ENCODE measurements at regions not wholly inside any gene's neighbourhood (a gene's known extent, or its start where the extent isn't known, plus 50 kb on each side); places are given as distances from the start of the nearest gene placed in this dataset.

DNA sequence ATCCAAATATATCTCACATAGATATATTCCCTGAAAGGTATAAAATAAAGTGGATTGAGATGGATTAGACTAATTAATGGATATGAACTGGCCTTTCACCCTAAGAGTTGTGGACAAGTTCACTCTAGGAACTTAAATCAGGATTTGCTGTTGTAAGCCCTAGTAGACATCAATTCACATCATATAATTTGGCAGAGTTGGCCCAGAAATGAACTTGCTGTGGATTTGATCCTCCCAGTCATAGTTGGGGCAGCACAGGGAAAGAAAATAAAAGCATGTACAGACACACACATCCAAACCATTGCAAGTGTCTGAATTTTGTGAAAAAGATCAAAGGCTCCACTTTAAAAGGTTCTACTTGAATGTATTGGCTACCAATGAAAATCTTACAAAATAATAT, 734.7 kb upstream of the NR2F2 start:
- no peaks in the 10 kb centered on the region for H3K27me3 ChIP-seq (replicated peaks; ENCODE audit: insufficient read depth, low read depth, low read length, poor library complexity)
- ChIA-PET POLR2A (ENCODE audit: low non-redundant PET) (no interaction called here), CTCF (no interaction called here)
- DNase-seq (ENCODE audit: low spot score), result no peak
- H3K36me3 ChIP-seq (ENCODE audit: insufficient read depth, low read length, poor library complexity, severe bottlenecking), result no peaks in the 10 kb centered on the region
- peaks cover 11% of the 10 kb centered on the region for H3K9me3 ChIP-seq (ENCODE audit: low read depth, low read length, poor library complexity, severe bottlenecking)
- no peak overlapping the region for H3K4me3 ChIP-seq (ENCODE audit: low read depth, low read length, poor library complexity, severe bottlenecking)
- intact Hi-C loops (cut with micrococcal nuclease; ENCODE audit: unreplicated experiment), result no loop called here
- no peak overlapping the region for H3K27ac ChIP-seq (ENCODE audit: low read depth, low read length, poor library complexity, severe bottlenecking)
- no peak for TF ChIP-seq EZH2 (IDR thresholded peaks at IDR 0.05; ENCODE audit: borderline replicate concordance, low read depth, low read length, poor library complexity, severe bottlenecking)
- TF ChIP-seq, protein P1, sequence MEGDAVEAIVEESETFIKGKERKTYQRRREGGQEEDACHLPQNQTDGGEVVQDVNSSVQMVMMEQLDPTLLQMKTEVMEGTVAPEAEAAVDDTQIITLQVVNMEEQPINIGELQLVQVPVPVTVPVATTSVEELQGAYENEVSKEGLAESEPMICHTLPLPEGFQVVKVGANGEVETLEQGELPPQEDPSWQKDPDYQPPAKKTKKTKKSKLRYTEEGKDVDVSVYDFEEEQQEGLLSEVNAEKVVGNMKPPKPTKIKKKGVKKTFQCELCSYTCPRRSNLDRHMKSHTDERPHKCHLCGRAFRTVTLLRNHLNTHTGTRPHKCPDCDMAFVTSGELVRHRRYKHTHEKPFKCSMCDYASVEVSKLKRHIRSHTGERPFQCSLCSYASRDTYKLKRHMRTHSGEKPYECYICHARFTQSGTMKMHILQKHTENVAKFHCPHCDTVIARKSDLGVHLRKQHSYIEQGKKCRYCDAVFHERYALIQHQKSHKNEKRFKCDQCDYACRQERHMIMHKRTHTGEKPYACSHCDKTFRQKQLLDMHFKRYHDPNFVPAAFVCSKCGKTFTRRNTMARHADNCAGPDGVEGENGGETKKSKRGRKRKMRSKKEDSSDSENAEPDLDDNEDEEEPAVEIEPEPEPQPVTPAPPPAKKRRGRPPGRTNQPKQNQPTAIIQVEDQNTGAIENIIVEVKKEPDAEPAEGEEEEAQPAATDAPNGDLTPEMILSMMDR (conservative IDR thresholded peaks at IDR 0.05; ENCODE audit: low read depth, low read length), result no peak
- no peaks in the 10 kb centered on the region for H3K4me1 ChIP-seq (ENCODE audit: insufficient read depth, low read length, poor library complexity, severe bottlenecking)
- no TSS peak for BruUV-seq (replicated peaks)

DNA sequence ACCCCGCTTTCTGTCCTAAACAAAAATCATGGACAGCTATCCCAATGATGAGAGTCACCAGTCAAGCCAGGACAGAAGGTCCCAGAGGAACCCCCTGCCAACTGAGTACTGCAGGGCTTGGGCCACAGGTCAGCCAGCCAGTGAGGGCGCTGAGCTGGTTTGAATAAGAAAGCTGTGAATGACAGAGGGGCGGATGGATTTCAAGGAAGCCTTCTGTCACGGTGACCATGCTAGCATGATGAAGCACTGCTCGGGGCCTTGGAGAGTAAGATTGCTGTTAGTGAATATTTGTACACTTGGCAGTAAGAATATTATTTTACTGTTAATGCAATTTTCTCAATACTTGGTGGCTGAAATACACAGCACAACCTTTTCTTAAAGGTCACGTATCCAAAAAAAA, 734.0 kb upstream of the NR2F2 start:
- intact Hi-C loops (cut with micrococcal nuclease; ENCODE audit: unreplicated experiment), result no loop called here
- ChIA-PET CTCF (interaction anchor here (0.6 kb wide), 1 partner anchor 669 kb away, joined by 3 read pairs; no protein-coding TSS in a partner anchor), POLR2A (ENCODE audit: low non-redundant PET) (no interaction called here)
- no peaks in the 10 kb centered on the region for H3K4me1 ChIP-seq (ENCODE audit: insufficient read depth, low read length, poor library complexity, severe bottlenecking)
- no peak overlapping the region for H3K27ac ChIP-seq (ENCODE audit: low read depth, low read length, poor library complexity, severe bottlenecking)
- H3K4me3 ChIP-seq (ENCODE audit: low read depth, low read length, poor library complexity, severe bottlenecking), result no peak overlapping the region
- BruUV-seq (replicated peaks), result no TSS peak
- no peak for DNase-seq (ENCODE audit: low spot score)
- H3K9me3 ChIP-seq (ENCODE audit: low read depth, low read length, poor library complexity, severe bottlenecking), result peaks cover 15% of the 10 kb centered on the region
- no peaks in the 10 kb centered on the region for H3K27me3 ChIP-seq (replicated peaks; ENCODE audit: insufficient read depth, low read depth, low read length, poor library complexity)
- no peaks in the 10 kb centered on the region for H3K36me3 ChIP-seq (ENCODE audit: insufficient read depth, low read length, poor library complexity, severe bottlenecking)
- TF ChIP-seq EZH2 (IDR thresholded peaks at IDR 0.05; ENCODE audit: borderline replicate concordance, low read depth, low read length, poor library complexity, severe bottlenecking), result no peak
- TF ChIP-seq, protein P1 (conservative IDR thresholded peaks at IDR 0.05; ENCODE audit: low read depth, low read length), result no peak

DNA sequence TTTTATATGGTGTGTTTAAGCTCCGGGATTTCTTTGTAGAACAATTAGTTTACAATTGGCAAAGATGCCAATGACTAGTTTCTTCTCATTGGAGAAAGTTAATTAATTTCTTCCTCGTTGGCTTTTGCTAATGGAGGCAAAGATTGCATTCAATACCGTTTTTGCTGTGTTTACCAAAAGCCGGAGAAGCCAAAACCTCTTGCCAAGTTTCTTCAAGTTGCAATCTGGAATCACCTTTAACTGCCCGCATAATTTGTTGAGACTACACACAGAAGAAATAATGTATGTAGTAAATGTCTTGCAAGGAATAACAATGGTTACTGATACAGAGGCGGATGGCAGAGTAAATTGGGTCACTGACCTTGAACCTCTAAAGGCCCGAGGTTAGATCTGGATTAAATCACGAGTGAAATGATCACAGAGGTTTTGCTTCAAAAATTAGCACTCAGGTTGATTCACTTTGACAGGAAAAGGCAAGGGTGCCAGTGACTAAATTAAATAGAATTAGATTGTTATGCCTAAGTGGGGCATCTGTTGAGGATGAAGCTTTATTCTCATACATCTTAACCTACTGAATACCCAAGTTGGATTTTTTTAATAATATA, 732.1 kb upstream of the NR2F2 start:
- intact Hi-C loops (cut with micrococcal nuclease; ENCODE audit: unreplicated experiment), result no loop called here
- no peak for DNase-seq (ENCODE audit: low spot score)
- Histone ChIP-seq H3K27me3 (replicated peaks; ENCODE audit: insufficient read depth, low read depth, low read length, poor library complexity) (no peaks in the 10 kb centered on the region), H3K9me3 (ENCODE audit: low read depth, low read length, poor library complexity, severe bottlenecking) (peaks cover 15% of the 10 kb centered on the region), H3K36me3 (ENCODE audit: insufficient read depth, low read length, poor library complexity, severe bottlenecking) (no peaks in the 10 kb centered on the region), H3K27ac (ENCODE audit: low read depth, low read length, poor library complexity, severe bottlenecking) (no peak overlapping the region), H3K4me1 (ENCODE audit: insufficient read depth, low read length, poor library complexity, severe bottlenecking) (peaks cover 5% of the 10 kb centered on the region), H3K4me3 (ENCODE audit: low read depth, low read length, poor library complexity, severe bottlenecking) (no peak overlapping the region)
- ChIA-PET CTCF (no interaction called here), POLR2A (ENCODE audit: low non-redundant PET) (no interaction called here)
- no TSS peak for BruUV-seq (replicated peaks)
- TF ChIP-seq, protein P1 (conservative IDR thresholded peaks at IDR 0.05; ENCODE audit: low read depth, low read length), result no peak
- no peak for TF ChIP-seq EZH2 (IDR thresholded peaks at IDR 0.05; ENCODE audit: borderline replicate concordance, low read depth, low read length, poor library complexity, severe bottlenecking)
